ENCODE measurements at regions not wholly inside any gene's neighbourhood (a gene's known extent, or its start where the extent isn't known, plus 50 kb on each side); places are given as distances from the start of the nearest gene placed in this dataset.
"Not testable (repeated sequence)": the region's sequence is repeated elsewhere in the genome, so short reads cannot be mapped to it uniquely, and the experiment has no call there.

DNA sequence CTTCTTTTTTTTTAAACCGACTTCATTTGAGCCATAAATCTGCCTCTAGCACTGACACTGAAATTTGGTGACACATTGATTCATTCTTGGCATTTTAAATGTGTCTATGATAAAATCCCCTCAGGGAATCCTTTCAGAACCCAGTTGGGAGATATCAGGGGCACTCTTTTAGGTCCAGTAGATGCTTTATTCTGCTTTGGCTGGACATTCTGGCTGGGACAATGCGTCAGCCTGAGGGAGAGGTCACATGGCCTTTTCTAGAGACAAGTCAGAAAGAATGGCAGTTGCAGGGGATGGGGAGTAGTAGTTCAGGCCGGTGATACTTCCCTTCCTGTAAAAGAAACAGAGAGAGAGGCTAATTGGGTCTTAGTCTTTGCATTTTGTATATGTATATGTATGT is 63.1 kb downstream of the TRIM43 start:
- not testable (repeated sequence) for DNase-seq

DNA sequence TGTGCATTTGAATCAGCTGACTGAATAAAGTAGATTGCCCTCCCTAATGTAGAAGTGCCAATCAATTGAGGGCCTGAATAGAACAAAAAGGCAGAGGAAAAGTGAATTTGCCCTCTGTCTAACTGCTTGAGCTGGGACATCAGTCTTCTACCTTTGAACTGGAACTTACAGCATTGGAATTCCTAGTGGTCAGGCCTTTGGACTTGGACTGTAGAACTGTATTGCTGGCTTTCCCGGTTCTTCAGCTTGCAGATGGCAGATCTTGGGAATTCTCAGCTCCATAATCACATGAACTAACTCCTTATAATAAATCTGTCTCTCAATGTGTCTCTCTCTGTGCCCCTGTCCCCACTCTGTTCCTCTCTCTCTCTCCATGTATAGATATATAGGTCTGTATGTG is 64.8 kb downstream of the TRIM43 start:
- not testable (repeated sequence) for DNase-seq

DNA sequence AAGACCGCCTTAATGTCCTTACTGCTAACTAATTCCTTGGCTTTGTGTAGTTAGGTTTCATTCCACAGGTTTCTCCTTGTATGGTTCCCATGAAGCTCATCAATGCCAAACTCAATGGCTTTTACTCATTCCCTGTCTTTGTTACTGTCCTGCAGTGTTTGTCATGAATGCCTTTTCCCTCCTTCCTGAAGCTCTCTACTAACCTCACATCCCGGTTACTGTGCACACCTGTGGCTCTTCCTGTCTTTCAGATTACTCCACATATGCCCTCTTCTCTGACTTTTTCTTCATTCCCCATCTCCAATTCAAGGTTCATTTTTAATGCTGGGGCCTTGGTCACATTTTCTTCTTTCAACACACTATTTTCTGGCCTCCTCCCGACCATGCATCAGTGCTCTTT is 66.1 kb downstream of the TRIM43 start:
- not testable (repeated sequence) for DNase-seq

DNA sequence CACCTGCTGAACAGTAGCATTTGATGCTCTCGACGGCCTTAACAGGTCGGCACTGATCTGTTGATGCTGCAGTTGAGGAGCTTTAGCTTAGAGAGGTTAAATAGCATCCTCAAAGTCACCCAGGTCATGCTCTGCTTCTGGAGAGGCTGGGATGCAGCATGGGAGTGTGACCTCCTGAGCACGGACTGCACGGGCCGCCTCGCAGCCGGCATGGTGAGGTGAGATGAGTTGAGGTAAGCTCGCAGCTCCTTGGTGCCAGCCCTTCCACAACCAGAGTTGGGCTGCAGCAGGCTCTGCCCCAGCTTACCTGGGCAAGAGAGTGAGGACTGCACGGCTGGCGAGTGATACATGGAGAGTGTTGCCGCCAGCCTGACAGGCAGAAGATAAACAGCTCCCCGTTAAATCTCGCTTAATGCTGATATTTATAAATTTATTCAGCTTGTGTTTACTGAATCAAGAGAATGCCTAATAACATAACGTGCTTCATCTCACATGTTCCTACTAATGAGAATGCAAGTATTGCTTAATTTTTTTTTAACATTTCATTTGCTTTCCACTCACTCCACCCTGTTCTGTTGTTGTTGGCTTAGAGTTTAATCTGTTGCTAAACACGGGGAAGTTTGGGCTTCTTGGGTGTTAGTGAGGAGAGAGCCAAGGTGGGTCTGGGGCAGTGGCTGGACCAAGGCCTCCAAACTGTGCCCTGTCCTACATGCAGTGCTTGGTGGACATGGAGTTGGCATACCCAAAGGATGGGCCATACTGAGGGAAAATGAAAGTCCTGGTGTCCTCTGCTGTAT is 69.2 kb downstream of the TRIM43 start:
- not testable (repeated sequence) for DNase-seq

DNA sequence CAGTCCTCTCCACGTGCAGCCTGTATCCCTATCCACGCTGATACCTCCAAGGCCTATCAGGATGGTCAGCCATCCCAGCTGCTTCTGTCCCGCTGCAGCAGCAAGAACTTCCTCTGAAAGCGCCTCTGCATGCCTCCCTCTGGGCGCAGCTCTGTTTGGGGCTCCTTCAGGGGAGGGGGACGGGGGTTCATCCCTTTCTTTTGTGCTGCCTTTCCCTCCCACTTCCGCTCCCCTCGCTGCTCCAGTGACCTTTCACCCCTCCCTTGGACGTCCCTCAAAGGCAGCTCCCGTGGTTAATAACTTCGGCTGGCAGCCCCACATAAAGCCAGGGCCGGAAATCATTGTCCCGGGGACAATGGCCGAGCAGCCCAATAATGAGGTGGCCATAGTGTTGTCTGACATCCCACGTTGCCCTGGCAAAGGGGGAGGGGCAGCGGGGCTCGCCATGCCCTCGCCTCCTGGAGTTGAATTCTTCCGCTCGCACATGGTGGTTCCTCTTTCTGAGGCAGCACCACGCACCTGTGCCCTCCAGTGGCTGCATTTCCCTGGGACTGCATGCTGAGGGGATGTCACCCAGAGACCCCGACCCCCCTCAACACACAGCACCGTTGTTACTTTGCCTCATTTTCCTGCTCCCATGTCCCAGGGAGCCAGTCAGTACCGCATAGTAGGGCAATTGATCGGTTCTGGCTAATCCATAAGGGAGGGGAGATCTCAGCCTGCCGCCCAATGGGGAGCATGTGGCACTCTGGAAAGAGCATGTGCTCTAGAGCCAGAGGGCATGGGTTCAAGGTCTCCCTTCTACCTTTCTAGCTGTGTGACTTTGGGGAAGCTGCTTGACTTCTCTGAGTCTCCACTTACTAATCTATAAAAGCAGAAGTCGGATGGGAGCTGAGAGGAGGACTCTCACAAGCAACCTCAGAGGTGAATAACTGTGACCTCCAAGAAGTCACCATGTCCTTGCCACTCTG is 72.0 kb downstream of the TRIM43 start:
- DNase-seq = not testable (repeated sequence)

DNA sequence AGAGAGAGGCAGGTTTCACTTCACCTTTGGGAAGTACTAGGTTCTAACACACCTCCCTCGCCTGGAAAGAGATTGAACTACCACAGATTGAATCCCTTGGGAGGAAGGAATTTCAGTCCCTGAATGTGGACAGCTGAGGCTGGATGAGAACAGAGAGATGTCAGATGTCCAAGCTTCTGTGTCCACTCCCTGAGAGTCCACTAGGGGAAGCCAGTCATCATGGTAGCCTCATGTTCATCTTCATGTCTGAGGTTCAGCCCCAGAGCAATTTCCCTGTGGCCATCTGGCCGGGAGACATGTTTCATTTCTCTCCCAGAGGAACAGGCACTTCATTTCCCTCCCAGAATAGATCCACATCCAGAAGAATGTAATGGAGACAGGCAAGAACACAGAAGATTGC is 74.8 kb downstream of the TRIM43 start:
- DNase-seq = not testable (repeated sequence)

DNA sequence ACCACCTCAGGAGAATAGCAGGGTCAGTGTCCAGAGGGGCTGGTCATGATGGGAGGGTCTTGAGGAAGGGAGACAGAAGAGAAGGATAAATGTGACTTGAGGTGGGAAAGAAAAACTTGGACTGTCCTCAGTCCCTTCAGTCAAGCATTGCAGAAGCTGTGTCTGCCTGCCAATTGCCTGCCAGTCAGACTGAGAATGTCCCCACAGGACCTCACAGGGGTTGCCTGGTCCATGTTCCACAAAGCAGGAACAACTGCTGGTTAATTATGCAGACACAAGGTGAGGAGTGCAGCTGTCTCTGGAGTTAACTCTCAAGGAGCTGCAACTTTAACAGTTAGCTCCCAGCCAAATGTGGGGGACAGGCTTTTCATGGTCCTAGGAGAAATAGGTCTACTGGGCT is 75.7 kb downstream of the TRIM43 start:
- DNase-seq = no peak

DNA sequence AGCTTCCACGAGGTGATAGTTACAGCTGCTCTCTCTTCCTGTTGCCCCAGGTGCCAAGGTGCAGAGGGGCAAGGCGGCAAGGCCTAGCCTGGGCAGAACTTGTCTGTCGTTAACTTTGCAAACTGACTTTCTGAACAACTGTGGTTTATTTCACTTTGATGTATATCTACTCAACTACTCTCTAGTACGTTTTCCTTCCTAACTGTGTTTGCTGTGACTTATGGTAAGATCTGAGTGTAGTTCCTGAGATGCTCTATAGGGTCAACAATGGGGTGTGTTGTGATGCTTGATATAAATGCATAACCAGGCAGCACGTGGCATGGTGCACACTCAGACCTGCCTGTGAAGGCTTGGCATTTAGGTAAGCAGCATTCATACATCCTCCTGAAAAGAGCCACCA is 77.1 kb downstream of the TRIM43 start:
- not testable (repeated sequence) for DNase-seq

DNA sequence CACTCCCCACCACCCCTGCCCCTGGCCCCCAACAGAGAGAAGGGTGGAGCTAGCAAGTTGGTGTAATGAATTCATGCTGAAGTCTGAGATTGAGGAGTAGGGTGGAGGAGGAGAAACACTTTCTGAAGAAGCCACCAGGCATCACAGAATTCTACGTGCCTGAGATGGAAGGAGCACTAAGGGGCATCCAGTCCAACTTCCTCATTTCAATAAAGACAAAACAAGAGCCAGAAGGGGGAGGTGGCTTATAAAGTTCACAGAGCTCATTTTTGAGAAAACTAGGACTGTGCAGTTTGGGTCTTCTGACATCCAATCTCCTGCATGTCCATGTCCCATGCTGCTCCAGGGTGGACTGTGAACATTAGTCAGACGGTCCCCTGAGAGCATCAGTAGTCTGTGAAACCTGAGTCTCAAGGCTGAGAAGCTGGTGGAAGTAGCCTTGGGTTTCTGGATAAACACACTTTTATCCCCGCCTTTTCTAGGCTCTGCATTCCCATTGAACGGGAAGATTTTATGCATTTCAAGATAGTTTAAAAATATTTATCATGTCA is 77.7 kb downstream of the TRIM43 start:
- DNase-seq = no peak

DNA sequence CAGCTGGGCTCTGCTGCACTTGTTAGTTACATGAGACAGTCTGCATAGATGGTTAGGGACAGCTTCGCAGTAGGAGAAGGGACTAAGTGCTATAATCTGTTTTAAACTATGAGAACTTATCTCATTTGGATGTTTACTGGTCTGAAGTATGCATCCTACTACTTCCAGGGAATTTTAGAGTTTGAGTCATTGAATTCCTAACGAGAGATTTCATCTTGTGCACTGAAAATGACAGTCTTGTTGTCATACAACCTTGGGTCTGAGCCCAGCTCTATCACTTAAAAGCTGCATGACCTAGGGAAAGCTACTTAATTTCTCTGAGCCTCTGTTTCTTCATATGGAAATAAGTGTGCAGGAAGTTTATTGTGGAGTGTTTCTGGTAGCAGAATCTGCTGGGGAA is 78.4 kb downstream of the TRIM43 start:
- DNase-seq = peak; percentile 51

DNA sequence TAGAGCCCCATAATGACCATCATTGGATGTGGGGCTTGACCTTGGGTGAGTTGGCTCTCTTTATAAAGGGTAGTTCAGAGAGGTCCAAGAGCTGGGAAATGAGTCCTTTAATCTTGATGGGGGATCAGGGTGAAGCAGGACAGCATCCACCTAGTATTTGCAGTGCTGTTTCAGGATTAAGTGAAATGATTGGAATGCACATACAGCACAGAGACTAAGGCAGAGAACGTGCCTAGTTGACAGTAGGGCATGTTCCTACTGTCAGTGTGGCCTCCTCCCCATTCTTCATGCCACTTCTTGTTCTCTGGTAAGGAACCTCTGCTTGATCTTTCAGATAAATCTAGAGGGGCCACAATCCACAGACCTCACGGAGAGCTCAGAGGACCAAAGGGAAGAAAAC is 78.9 kb downstream of the TRIM43 start:
- no peak for DNase-seq

DNA sequence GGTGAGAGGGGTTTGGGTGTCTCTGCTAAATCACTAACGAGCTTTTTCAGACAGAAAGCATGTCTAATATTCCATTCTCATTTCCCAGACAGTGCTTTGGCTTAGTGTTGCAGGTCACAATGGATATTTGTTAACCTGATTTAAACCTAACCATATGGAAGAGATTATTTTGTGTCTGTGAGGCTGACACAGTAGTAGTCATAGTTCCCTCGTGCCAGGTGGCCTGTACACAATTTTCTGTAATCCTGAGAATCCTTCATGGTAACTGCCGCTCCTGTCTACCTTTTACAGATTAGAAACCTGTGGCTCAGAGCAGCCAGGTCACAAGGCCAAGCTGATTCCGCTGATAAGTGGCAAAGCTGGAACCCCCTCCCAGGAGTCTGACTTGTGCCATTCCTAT is 79.4 kb downstream of the TRIM43 start:
- DNase-seq = not testable (repeated sequence)

DNA sequence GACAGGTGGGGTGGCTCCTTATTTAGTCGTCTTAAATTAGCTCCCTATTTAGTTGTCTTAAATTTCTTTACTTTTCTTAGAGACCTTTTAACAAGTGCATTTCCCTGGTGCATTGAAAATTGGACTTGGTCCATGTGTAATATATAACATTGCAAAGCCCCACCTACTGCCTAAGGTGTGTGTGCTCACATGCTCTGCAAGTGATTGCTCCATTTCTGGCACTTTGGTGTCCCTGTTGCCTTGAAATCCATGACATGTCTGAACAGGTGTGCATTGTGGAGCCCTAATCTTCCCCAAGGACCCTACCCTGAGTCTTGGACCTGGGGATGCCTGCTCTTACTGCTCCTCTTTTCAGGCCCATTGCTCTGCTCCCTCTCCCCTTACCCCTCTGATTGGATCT is 80.2 kb downstream of the TRIM43 start:
- DNase-seq = not testable (repeated sequence)

DNA sequence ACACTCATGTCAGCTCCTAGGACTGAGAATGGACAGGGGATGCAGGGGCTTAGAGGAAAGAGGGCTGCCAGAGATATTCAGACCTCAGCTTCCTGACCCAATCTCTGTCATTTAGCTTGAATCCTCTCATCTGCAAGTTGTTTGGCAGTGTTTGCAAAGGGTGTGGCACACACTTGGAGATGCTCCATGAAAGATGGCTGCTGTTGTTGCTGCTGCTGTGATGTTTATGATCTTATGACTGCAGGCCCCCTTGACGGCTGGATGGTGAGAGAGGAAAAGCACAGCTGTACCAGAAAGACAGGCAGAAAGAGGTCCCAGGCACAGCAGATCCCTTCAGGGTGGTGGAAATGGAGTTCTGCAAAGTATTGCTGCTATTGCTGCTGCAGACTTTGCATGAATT is 80.7 kb downstream of the TRIM43 start:
- not testable (repeated sequence) for DNase-seq

DNA sequence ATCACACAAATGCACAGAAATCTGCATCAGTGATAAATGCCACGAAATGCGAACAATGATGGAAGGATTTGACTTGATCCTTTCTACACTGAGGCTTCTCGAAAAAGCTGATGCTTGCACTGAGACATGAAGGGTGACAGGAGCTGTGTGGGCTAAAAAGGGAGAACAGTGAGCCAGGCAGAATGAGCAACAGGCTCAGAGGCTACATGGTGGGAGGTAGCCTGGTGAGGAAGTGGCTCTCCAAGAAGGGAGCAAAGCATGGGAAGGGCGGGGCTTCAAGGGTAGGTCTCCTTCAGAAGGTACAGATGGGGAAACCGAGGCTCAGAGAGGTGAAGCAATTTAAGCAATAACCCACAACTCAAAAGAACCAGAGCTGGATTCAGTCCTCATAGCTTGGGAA is 82.4 kb downstream of the TRIM43 start:
- no peak for DNase-seq

DNA sequence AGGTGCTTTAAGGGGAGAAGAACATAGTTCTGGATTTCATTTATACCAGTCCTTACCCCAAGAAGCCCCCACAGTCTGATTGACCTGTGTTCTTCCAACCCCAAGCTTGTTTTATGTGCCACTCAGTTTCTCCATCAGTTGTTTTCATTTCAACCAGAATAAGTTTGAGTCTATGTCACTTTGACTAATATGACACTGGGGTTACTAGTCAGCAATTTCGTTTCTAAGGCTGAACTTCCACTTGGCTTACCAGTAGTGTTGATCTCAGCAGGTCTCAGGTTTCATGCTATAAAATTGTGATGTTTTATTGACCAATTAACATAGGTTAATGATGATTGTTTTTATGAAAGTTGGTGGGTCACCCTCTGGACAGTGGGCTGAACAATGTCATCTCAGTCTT is 84.8 kb downstream of the TRIM43 start:
- not testable (repeated sequence) for DNase-seq

DNA sequence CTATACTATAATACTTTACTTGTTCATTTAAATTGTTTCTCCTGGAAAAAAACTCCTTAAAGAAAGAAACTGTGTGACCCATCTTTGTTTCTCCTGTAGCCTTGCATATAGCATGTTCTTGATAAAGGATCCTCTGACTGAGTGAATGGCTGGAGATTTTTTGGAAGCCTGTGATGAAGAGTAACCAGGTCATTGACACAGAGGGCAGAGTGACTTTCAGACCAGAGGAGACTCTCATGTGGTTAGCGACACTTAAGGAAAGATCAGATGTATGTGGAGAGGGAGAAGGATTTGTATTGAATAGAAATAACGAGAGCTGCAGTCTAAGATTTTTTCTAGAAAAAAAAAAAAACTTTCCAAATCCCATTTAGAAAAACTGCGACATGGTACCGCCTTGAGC is 85.5 kb downstream of the TRIM43 start:
- DNase-seq = no peak

DNA sequence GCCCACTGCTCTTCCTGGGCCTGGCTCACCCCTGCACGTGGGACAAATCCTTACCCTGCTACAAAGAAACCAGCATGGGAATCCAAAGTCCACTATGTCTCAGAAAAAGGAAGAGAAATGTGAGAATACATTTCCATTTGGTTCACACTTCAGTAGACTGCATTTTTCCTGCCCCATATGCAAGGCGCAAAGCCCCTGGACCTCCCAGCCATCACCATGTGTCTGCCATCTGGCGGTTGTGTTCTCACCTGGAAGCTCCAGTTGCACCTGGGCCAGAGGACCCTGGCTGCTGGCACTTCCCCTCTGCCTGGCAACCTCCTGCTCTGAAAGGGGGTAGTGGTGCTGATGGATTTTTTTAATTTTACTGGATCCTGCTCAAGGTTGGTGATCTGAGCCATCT is 86.0 kb downstream of the TRIM43 start:
- DNase-seq = not testable (repeated sequence)

DNA sequence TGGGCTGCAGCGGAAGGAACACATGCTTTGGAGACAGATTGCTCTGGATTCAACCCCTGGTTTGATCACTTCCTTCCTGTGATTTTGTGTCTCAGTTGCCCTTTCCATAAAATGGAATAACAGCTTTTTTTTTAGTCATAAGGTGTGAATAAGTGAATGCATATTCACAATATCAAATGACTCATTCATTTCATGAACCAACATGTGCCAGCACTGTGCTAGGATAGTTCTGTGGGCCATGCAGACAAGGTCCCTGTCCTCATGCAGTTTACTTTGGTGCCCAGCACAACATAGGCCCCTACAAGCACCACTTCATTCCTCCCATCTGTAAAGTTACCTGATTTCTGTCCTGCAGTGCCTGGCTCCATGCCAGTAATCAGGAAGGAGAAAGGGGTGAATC is 89.4 kb downstream of the TRIM43 start:
- DNase-seq = peak; percentile 30

DNA sequence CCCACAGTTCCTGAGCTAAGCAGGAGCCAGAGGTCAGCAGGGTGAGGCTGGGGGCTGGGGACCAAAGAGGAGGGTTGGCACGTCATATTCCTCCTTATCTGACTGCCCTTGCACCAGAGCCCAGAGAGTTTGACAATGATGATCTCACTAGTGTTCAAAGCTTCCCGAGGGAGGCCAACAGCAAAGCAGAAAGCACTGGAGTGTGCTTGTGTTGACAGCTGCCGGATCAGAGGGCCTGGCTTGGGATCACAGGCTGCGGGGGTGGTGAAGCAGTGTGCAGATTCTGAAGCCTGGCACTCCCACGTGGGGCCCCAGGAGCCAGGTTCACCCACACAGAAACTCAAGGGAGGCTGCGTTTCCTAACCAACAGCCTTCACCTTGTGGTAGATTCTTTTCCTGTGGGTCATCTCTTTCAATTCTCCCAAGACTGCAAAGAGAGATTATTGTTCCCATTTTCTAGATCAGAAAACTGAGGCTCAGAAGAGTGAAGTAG is 89.8 kb downstream of the TRIM43 start:
- DNase-seq = peak; percentile 95

DNA sequence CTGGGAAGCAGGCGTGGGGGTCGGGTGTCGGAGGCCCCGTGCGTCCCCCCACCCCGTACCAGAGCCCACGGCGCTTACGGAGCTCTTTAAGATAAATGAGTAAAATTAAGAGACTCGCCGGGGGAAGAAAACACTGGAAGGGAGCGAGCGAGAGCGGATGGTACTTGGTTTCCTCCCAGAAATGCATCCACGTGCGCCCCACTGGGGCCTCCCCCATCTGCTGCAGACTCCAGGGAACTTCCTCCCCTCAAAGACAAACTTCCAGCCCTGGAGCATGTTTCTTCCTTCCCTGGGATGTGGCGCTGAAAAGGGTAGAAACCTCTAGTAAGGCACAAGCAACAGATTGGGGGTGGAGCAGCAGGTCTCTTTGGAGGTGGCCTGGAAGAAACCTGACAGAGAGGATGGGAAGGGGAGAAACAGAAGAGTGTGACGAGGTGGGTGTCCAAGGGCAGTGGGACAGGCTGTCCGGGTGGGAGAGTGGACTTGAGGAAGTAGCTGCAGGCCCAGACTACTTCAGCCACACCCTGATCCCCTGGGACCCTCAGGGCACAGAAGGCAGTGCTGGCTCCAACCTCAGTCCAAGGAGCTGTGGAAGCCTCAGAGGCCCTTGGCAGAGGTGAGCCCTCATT is 91.2 kb downstream of the TRIM43 start:
- not testable (repeated sequence) for DNase-seq

DNA sequence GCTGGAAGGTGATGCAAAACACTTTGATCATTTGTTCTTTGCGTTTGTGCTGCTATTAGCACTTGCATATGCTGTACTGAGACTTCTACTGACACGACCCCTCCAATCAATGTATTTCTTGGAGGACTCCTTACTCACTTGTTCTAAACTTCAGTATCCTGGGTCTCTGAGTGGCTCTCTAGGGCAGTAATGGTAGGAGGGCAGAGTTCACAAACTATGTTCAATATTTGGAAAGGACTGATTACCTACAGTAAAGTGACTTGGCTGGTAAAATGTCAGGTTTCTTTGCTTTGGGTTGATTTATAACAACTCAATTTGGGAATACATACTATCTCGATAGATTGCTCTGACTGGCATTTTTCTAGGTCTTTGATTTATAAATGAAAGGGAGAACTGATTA is 93.7 kb downstream of the TRIM43 start:
- no peak for DNase-seq

Data from NCI-H226 (cell line).